Body of pancreas (tissue), 4 donors: ENCODE measurements at regions not wholly inside any gene's neighbourhood (a gene's known extent, or its start where the extent isn't known, plus 50 kb on each side); places are given as distances from the start of the nearest gene placed in this dataset.

ENCODE experiments used
- CTCF ChIP-seq, 7 experiments: fragments of 450-650 bp in 4 of 7; fragments of 200-600 bp in 3 of 7; sonication (generic) in 3 of 7; IDR thresholded peaks; one replicate each; pipeline ENCODE4 v1.5.1; 2016 to 2019; ENCODE audit warnings: antibody characterized with exemption in 7 of 7
- POLR2A ChIP-seq, 3 donors: fragments of 450-650 bp; IDR thresholded peaks; one replicate each; pipeline ENCODE4 v1.6.1; 2016; ENCODE audit warnings: antibody characterized with exemption in 3 of 3, mild to moderate bottlenecking in 2 of 3

GRCh38 chr1:215344539-215344938 lies 222.6 kb upstream of the KCTD3 start:
- TF ChIP-seq CTCF (IDR thresholded peaks at IDR 0.05) (no peak), POLR2A (IDR thresholded peaks at IDR 0.05) (no peak)
